NCI-H2107 (cell line): ENCODE measurements at regions not wholly inside any gene's neighbourhood (a gene's known extent, or its start where the extent isn't known, plus 50 kb on each side); places are given as distances from the start of the nearest gene placed in this dataset.
"Not testable (repeated sequence)": the region's sequence is repeated elsewhere in the genome, so short reads cannot be mapped to it uniquely, and the experiment has no call there.

Experiments used
- DNase-seq: peaks from one replicate; lab custom pipeline; 2025; lab: John Stamatoyannopoulos, UW

DNA sequence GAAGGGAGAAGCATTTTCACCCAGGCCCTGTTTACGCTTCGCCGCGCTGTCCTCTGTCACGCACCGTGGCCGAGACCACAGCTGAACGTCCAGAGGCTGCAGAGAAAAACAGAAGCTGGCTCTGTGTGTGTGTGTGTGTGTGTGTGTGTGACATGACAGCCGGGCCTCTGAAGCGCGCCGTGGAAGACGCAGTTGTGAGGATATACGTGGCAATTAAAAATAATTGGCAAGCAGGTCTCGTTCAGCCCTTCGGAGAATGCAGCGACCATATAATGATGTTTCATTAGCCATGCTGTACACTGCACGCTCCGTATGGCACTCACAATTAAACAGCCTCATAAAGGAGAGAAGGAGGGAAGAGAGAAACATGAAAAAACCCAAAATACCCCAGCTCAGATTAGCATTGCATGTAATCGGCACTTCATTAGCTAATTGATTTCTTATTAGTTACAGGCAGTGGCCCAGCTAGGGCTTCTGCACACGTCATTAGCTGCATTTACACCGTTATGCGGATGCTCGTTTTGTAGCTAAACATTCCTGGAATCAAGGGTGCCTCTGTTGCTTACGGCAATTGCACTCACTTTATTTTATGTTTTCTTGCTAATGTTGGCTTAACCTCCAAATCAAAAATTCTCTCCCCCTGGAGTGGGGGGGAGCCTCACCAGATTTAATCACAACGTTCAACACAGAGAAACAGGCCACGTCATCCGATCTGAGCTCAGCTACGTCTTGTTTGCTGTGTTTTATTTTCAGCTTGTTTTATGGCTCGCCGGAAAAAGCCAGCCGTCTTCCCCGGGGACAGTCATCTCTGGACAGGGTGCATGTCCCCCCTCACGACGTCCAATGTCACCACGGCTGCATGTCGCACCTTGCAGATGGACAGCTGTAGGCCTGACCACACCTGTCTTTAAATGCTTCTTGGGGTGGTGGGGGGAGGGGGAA lies 74.6 kb upstream of the SHOX start:
- no peak for DNase-seq

DNA sequence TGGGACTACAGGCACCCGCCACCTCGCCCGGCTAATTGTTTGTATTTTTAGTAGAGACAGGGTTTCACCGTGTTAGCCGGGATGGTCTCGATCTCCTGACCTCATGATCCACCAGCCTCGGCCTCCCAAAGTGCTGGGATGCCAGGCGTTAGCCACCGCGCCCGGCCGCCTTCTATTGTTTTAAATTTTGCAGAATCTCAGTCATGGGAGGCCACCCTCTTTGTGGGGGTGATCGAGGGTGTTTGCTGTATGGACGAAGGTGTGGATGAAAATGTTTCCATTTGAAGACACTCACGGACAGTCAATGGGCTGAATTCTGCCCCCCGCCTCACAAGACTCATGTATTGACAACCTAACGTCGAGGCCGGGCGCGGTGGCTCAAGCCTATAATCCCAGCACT lies 73.0 kb upstream of the SHOX start:
- DNase-seq, result not testable (repeated sequence)

DNA sequence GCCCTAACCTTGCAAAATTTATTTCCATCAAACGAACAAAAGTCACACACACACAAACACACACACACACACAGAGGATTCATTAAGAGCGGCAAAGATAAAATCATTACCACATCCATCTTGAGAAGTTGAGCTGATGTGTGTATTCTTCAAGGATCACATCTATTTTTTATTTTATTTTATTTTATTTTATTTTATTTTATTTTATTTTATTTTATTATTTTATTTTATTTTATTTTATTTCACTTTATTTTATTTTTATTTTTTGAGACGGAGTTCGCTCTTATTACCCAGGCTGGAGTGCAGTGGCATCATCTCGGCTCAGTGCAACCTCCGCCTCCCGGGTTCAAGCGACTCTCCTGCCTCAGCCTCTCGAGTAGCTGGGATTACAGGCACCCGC lies 71.3 kb upstream of the SHOX start:
- DNase-seq, result not testable (repeated sequence)

GRCh38 chrX:567891-568290 lies 62.7 kb upstream of the SHOX start:
- DNase-seq, result no peak

DNA sequence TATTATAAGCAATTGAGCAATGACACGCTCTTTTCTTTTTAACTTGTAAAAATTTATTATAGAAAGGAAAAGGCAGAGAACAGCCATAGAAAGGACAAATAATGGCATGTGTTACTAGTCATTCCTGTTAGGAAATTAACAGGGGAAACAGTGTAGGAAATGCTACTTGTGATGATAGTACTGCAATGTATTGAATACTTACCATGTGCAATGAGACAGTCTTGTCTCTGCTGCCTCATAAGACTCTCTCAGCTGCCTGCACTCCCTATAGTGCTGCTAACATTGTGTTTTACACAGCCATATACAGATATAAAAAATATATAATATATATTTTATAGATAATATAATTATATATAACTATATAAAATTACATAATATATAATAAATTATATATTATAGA lies 62.3 kb upstream of the SHOX start:
- no peak for DNase-seq

GRCh38 chrX:572538-573124 lies 58.0 kb upstream of the SHOX start:
- DNase-seq, result peak; percentile 6

GRCh38 chrX:574251-574650 lies 56.3 kb upstream of the SHOX start:
- DNase-seq, result no peak

DNA sequence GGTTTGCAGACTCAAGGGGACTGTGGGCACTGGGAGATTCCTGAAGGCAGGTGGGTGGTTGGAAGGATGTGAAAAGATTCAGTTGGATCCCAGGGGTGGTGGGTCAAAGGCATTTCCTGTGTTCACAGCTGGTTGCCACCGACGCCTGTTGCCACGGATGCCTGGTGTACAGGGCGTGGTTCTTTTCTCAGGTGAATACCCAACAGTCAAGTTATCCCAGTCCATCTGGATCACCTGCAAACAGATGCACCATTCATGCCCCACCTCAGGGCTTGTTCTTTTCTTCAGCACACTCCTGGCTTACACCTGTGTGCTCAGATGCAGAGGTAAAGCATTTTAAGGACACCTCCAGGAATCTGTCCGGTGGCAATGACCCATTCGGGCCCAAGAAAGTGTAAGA lies 55.8 kb upstream of the SHOX start:
- DNase-seq, result no peak

- no peak for DNase-seq
Observed at GRCh38 chrX:576904-577560, 53.6 kb upstream of the SHOX start.

DNA sequence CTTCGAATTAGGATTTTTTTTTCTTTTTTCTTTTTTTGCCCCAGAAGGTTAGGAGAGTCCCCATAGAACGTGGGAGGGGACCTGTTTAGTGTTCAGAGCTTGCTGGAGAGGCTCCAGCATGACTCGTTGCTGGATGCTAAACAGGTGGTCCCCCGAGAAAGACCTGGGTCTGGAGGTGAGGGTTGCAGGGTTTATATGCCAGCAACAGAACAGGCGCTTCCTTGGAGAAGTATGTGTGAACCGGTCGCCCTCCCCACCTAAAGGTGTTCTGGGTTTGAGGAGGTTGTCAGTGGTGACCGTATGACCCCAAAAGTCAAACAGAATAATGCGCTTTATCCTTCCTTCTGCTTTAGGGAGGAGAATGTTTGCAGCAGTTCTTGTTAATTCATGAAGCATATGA lies 52.1 kb upstream of the SHOX start:
- DNase-seq, result no peak

DNA sequence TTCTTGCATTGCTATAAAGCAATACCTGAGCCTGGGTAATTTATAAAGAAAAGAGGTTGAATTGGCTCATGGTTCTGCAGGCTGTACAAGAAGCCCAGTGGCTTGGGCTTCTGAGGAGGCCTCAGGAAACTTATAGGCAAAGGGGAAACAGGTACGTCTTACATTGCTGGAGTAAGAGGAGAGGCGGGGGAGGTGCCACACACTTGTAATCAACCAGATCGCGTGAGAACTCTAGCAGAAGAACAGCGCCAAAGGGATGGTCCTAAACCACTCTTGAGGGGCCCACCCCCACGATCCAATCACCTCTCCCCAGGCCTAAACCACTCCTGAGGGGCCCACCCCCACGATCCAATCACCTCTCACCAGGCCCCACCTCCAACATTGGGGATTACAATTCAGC lies 50.6 kb upstream of the SHOX start:
- no peak for DNase-seq
